SK-N-SH (cell line): ENCODE measurements at regions not wholly inside any gene's neighbourhood (a gene's known extent, or its start where the extent isn't known, plus 50 kb on each side); places are given as distances from the start of the nearest gene placed in this dataset.

Experiments
- CHD2 ChIP-seq: fragments of 150-350 bp; IDR thresholded peaks from 2 replicates; pipeline ENCODE4 v1.6.1; 2018; ENCODE audit warnings: low read length; ENCODE audit not compliant: partially characterized antibody
- EZH2phosphoT487 ChIP-seq: fragments of 200-600 bp; sonication (generic); IDR thresholded peaks from 2 replicates; pipeline ENCODE4 v1.6.1; 2017; ENCODE audit warnings: low read depth, mixed run types, mild to moderate bottlenecking, antibody characterized with exemption, moderate library complexity, borderline replicate concordance
- GATA2 ChIP-seq: sonication (generic); formaldehyde crosslinking; IDR thresholded peaks from 2 replicates; pipeline ENCODE4 v1.5.0; 2020; ENCODE audit warnings: mild to moderate bottlenecking, missing genetic modification reagents
- MXI1 ChIP-seq: IDR thresholded peaks from 2 replicates; pipeline ENCODE4 v1.6.1; 2012; ENCODE audit warnings: mild to moderate bottlenecking, low read depth, low read length, improper control_type of control experiment
- POLR2AphosphoS5 ChIP-seq: IDR thresholded peaks from 2 replicates; pipeline ENCODE4 v1.6.1; 2012; ENCODE audit warnings: low read depth, low read length
- RAD21 ChIP-seq: IDR thresholded peaks from 2 replicates; pipeline ENCODE4 v1.6.1; 2012; ENCODE audit warnings: mild to moderate bottlenecking, low read length
- RFX5 ChIP-seq: IDR thresholded peaks from 2 replicates; pipeline ENCODE4 v1.6.1; 2012; ENCODE audit warnings: mild to moderate bottlenecking, improper control_type of control experiment, low read length
- SMC3 ChIP-seq: IDR thresholded peaks from 2 replicates; pipeline ENCODE4 v1.6.1; 2012; ENCODE audit warnings: low read depth, low read length, improper control_type of control experiment
- TCF12 ChIP-seq: IDR thresholded peaks from 2 replicates; pipeline ENCODE4 v1.4.0; 2012
- YY1 ChIP-seq: IDR thresholded peaks from 2 replicates; pipeline ENCODE4 v1.4.0; 2012; ENCODE audit warnings: low read depth, mild to moderate bottlenecking
- TF ChIP-seq, protein P1 (sequence below): fragments of 200-600 bp; sonication (generic); IDR thresholded peaks from 2 replicates; pipeline ENCODE4 v1.6.1; 2017; ENCODE audit warnings: antibody characterized with exemption, mild to moderate bottlenecking, moderate library complexity
- TF ChIP-seq, protein P2 (sequence below): IDR thresholded peaks from 2 replicates; pipeline ENCODE4 v1.4.0; 2012; ENCODE audit warnings: low read depth, borderline replicate concordance
- TF ChIP-seq, protein P3 (sequence below): fragments of 150-350 bp; IDR thresholded peaks from 2 replicates; pipeline ENCODE4 v1.6.1; 2016; ENCODE audit warnings: mild to moderate bottlenecking, low read depth, low read length
- TF ChIP-seq, protein P4 (sequence below): fragments of 150-350 bp; IDR thresholded peaks from 2 replicates; pipeline ENCODE4 v1.6.1; 2017; ENCODE audit warnings: antibody characterized with exemption, low read length, low read depth, borderline replicate concordance

- TF ChIP-seq, protein P1, sequence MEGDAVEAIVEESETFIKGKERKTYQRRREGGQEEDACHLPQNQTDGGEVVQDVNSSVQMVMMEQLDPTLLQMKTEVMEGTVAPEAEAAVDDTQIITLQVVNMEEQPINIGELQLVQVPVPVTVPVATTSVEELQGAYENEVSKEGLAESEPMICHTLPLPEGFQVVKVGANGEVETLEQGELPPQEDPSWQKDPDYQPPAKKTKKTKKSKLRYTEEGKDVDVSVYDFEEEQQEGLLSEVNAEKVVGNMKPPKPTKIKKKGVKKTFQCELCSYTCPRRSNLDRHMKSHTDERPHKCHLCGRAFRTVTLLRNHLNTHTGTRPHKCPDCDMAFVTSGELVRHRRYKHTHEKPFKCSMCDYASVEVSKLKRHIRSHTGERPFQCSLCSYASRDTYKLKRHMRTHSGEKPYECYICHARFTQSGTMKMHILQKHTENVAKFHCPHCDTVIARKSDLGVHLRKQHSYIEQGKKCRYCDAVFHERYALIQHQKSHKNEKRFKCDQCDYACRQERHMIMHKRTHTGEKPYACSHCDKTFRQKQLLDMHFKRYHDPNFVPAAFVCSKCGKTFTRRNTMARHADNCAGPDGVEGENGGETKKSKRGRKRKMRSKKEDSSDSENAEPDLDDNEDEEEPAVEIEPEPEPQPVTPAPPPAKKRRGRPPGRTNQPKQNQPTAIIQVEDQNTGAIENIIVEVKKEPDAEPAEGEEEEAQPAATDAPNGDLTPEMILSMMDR, result no peak
- no peak for TF ChIP-seq SMC3
- TF ChIP-seq, protein P2, sequence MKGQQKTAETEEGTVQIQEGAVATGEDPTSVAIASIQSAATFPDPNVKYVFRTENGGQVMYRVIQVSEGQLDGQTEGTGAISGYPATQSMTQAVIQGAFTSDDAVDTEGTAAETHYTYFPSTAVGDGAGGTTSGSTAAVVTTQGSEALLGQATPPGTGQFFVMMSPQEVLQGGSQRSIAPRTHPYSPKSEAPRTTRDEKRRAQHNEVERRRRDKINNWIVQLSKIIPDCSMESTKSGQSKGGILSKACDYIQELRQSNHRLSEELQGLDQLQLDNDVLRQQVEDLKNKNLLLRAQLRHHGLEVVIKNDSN, result no peak
- no peak for TF ChIP-seq TCF12
- no peak for TF ChIP-seq YY1
- no peak for TF ChIP-seq GATA2 (CRISPR knock-in tag)
- TF ChIP-seq, protein P3, sequence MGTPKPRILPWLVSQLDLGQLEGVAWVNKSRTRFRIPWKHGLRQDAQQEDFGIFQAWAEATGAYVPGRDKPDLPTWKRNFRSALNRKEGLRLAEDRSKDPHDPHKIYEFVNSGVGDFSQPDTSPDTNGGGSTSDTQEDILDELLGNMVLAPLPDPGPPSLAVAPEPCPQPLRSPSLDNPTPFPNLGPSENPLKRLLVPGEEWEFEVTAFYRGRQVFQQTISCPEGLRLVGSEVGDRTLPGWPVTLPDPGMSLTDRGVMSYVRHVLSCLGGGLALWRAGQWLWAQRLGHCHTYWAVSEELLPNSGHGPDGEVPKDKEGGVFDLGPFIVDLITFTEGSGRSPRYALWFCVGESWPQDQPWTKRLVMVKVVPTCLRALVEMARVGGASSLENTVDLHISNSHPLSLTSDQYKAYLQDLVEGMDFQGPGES, result no peak
- no peak for TF ChIP-seq RAD21
- no peak for TF ChIP-seq POLR2AphosphoS5
- no peak for TF ChIP-seq MXI1
- no peak for TF ChIP-seq EZH2phosphoT487
- TF ChIP-seq CHD2, result no peak
- TF ChIP-seq, protein P4, sequence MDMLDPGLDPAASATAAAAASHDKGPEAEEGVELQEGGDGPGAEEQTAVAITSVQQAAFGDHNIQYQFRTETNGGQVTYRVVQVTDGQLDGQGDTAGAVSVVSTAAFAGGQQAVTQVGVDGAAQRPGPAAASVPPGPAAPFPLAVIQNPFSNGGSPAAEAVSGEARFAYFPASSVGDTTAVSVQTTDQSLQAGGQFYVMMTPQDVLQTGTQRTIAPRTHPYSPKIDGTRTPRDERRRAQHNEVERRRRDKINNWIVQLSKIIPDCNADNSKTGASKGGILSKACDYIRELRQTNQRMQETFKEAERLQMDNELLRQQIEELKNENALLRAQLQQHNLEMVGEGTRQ, result no peak
- TF ChIP-seq RFX5, result no peak
Measured at GRCh38 chr7:126228356-126229061, 1024.2 kb downstream of the GRM8 start.
